GM23248 (cell line): ENCODE measurements at regions not wholly inside any gene's neighbourhood (a gene's known extent, or its start where the extent isn't known, plus 50 kb on each side); places are given as distances from the start of the nearest gene placed in this dataset.

Source experiments
- DNase-seq: peaks from one replicate; pipeline ENCODE4 v3.0.0-alpha.2; 2015
- H2AFZ ChIP-seq: fragments of 200-600 bp; sonication (generic); 2 replicates; pipeline ENCODE4 v1.6.1; 2016; ENCODE audit warnings: antibody characterized with exemption
- H3F3A ChIP-seq: fragments of 200-600 bp; sonication (generic); 2 replicates; pipeline ENCODE4 v1.6.1; 2016; ENCODE audit warnings: mild to moderate bottlenecking, antibody characterized with exemption, mixed run types; ENCODE audit not compliant: insufficient read depth
- H3K27ac ChIP-seq: fragments of 200-600 bp; sonication (generic); 2 replicates; pipeline ENCODE4 v1.5.1; 2016; ENCODE audit warnings: mild to moderate bottlenecking
- H3K27me3 ChIP-seq: fragments of 200-600 bp; sonication (generic); replicated peaks from 2 replicates; pipeline ENCODE4 v1.6.1; 2016; ENCODE audit warnings: mild to moderate bottlenecking; ENCODE audit not compliant: insufficient read depth
- H3K36me3 ChIP-seq: fragments of 200-600 bp; sonication (generic); 2 replicates; pipeline ENCODE4 v1.6.1; 2016; ENCODE audit warnings: low read depth, mild to moderate bottlenecking
- H3K4me1 ChIP-seq: fragments of 200-600 bp; sonication (generic); 2 replicates; pipeline ENCODE4 v1.6.1; 2016; ENCODE audit warnings: mild to moderate bottlenecking; ENCODE audit not compliant: insufficient read depth
- H3K4me2 ChIP-seq: fragments of 200-600 bp; sonication (generic); one replicate; pipeline ENCODE4 v1.6.1; 2016; ENCODE audit warnings: mild to moderate bottlenecking; ENCODE audit not compliant: unreplicated experiment
- H3K4me3 ChIP-seq: fragments of 200-600 bp; sonication (generic); 2 replicates; pipeline ENCODE4 v1.5.1; 2016; ENCODE audit warnings: mild to moderate bottlenecking
- H3K79me2 ChIP-seq: fragments of 200-600 bp; sonication (generic); 2 replicates; pipeline ENCODE4 v1.6.1; 2016; ENCODE audit warnings: mild to moderate bottlenecking; ENCODE audit not compliant: insufficient read depth
- H3K9ac ChIP-seq: fragments of 200-600 bp; sonication (generic); 2 replicates; pipeline ENCODE4 v1.6.1; 2016; ENCODE audit warnings: mild to moderate bottlenecking
- H3K9me2 ChIP-seq: fragments of 200-600 bp; sonication (generic); 2 replicates; pipeline ENCODE4 v1.6.1; 2016; ENCODE audit warnings: mixed run types, mild to moderate bottlenecking, moderate library complexity; ENCODE audit not compliant: insufficient read depth
- H3K9me3 ChIP-seq: fragments of 200-600 bp; sonication (generic); one replicate; pipeline ENCODE4 v1.6.1; 2017; ENCODE audit warnings: low read depth
- H4K20me1 ChIP-seq: fragments of 200-600 bp; sonication (generic); 2 replicates; pipeline ENCODE4 v1.6.0; 2016; ENCODE audit not compliant: insufficient read depth
- EZH2 ChIP-seq: fragments of 200-600 bp; sonication (generic); IDR thresholded peaks from 2 replicates; pipeline ENCODE4 v1.6.1; 2018; ENCODE audit warnings: antibody characterized with exemption, mild to moderate bottlenecking; ENCODE audit not compliant: insufficient read depth, poor library complexity, severe bottlenecking
- EZH2phosphoT487 ChIP-seq: fragments of 200-600 bp; sonication (generic); IDR thresholded peaks from 2 replicates; pipeline ENCODE4 v1.6.1; 2018; ENCODE audit warnings: antibody characterized with exemption, moderate library complexity, mild to moderate bottlenecking, low read depth; ENCODE audit not compliant: insufficient read depth
- WGBS, 2 experiments: methylation state at CpG; one replicate each; pipeline ENCODE4 v1.1.6; 2015 to 2017; ENCODE audit warnings: low lambda C conversion rate in 2 of 2, low coverage in 1 of 2; ENCODE audit errors: missing lambda C conversion rate in 2 of 2; 5-methylcytosine and 5-hydroxymethylcytosine counted together
- in situ Hi-C: fragments of 300-500 bp; cut with MboI; formaldehyde crosslinking; loops from 2 replicates; pipeline ENCODE4 v1.15.0; 2020

DNA sequence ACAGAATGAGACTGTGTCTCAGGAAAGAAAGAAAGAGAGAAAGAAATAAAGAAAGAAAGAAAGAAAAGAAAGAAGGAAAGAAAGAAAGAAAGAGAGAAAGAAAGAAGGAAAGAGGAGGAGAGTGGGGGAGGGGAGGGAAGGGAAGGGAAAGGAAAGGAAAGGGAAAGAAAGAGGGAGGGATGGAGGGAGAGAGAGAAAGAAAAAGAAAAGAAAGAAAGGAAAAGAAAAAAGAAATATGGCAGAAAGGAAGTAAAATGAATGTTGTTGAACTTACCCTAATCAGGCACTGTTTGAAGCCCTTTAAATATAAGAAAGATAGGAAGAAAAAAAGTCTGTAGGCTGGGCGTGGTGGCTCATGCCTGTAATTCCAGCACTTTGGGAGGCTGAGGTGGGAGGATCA lies 276.1 kb downstream of the INSC start:
- Histone ChIP-seq H3K4me1 (no peaks in the 10 kb centered on the region), H3K9ac (no peak overlapping the region), H3K27me3 (no peaks in the 10 kb centered on the region), H2AFZ (no peak overlapping the region), H3K79me2 (no peaks in the 10 kb centered on the region), H3K9me2 (no peaks in the 10 kb centered on the region), H4K20me1 (no peaks in the 10 kb centered on the region), H3K27ac (no peak overlapping the region), H3K4me3 (no peak overlapping the region), H3F3A (no peaks in the 10 kb centered on the region), H3K36me3 (no peaks in the 10 kb centered on the region), H3K9me3 (no peaks in the 10 kb centered on the region), H3K4me2 (no peak overlapping the region)
- in situ Hi-C loops: no loop called here
- TF ChIP-seq EZH2phosphoT487 (no peak), EZH2 (no peak)
- no peak for DNase-seq
- 0 to 8% methylated on average over 1 of the region's 1 CpG for WGBS, 2 experiments

DNA sequence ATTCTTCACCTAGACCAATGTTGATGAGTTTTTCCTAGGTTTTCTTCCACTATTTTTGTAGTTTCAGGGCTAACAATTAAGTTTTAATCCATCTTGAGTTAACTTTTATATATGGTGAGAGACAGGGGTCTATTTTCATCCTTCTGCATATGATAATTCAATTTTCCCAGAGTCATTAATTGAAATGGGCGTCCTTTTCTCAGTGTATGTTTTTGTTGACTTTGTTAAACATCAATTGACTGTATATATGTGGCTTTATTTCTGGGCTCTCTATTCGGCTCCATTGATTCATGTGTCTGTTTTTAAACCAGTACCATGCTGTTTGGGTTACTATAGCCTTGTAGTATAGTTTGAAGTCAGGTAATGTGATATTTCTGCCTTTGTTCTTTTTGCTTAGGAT lies 282.1 kb downstream of the INSC start:
- whole genome bisulfite sequencing, 2 experiments: 2 to 17% methylated on average over 2 of the region's 2 CpGs
- in situ Hi-C loops: no loop called here
- no peak overlapping the region for H3K4me3 ChIP-seq

GRCh38 chr11:15406851-15407351 lies 292.2 kb downstream of the INSC start:
- no peak for TF ChIP-seq EZH2phosphoT487
- TF ChIP-seq EZH2: no peak
- Histone ChIP-seq H4K20me1 (no peaks in the 10 kb centered on the region), H3K4me1 (no peaks in the 10 kb centered on the region), H3K79me2 (no peaks in the 10 kb centered on the region), H3K4me3 (no peak overlapping the region), H3K9me2 (no peaks in the 10 kb centered on the region), H3K4me2 (no peak overlapping the region), H3K27me3 (no peaks in the 10 kb centered on the region), H3K27ac (no peak overlapping the region), H3K9ac (no peak overlapping the region), H3K9me3 (no peaks in the 10 kb centered on the region), H3F3A (no peaks in the 10 kb centered on the region), H2AFZ (no peak overlapping the region), H3K36me3 (no peaks in the 10 kb centered on the region)
- 7% methylated on average over 3 of the region's 3 CpGs for WGBS, 2 experiments
- in situ Hi-C loops: no loop called here
- DNase-seq: no peak

More for the DNA sequence above, 282.1 kb downstream of the INSC start:
- no peaks in the 10 kb centered on the region for H3F3A ChIP-seq
- H3K9ac ChIP-seq: no peak overlapping the region
- no peaks in the 10 kb centered on the region for H3K36me3 ChIP-seq
- H3K9me3 ChIP-seq: peaks cover 3% of the 10 kb centered on the region
- H4K20me1 ChIP-seq: no peaks in the 10 kb centered on the region
- no peak for DNase-seq
- no peaks in the 10 kb centered on the region for H3K79me2 ChIP-seq
- H3K4me2 ChIP-seq: no peak overlapping the region
- no peak overlapping the region for H3K27ac ChIP-seq
- TF ChIP-seq EZH2 (no peak), EZH2phosphoT487 (no peak)
- H2AFZ ChIP-seq: no peak overlapping the region
- no peaks in the 10 kb centered on the region for H3K27me3 ChIP-seq
- no peaks in the 10 kb centered on the region for H3K9me2 ChIP-seq
- H3K4me1 ChIP-seq: no peaks in the 10 kb centered on the region

DNA sequence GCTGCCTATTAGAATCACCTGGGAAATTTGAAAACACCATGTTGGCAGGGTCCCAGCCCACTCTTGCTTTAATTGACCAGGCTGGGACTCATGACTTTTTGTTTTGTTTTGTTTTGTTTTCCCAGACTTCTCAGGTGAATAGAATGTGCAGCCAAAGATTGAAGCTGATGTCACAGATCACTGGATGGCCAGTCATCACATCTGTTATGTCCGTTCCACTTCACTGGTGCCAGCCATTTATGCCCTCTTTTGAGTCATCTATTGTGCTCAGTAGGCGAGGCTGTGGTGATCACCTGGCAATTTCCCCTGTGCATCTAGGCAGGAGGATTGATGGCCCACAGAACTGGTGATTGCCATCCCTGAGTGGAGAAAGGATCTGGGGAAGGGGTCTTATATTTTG lies 297.3 kb downstream of the INSC start:
- no peak overlapping the region for H3K4me2 ChIP-seq
- no peak overlapping the region for H3K4me3 ChIP-seq
- no peaks in the 10 kb centered on the region for H3K9me3 ChIP-seq
- H3K27ac ChIP-seq: no peak overlapping the region
- no peaks in the 10 kb centered on the region for H4K20me1 ChIP-seq
- no peak overlapping the region for H2AFZ ChIP-seq
- no peaks in the 10 kb centered on the region for H3K9me2 ChIP-seq
- DNase-seq: no peak
- no peaks in the 10 kb centered on the region for H3K36me3 ChIP-seq
- no peak for TF ChIP-seq EZH2
- TF ChIP-seq EZH2phosphoT487: no peak
- H3K27me3 ChIP-seq: no peaks in the 10 kb centered on the region
- in situ Hi-C loops: no loop called here
- no peaks in the 10 kb centered on the region for H3F3A ChIP-seq
- no peaks in the 10 kb centered on the region for H3K79me2 ChIP-seq
- no peaks in the 10 kb centered on the region for H3K4me1 ChIP-seq
- H3K9ac ChIP-seq: no peak overlapping the region
- WGBS, 2 experiments: 14 to 21% methylated on average over 2 of the region's 2 CpGs

DNA sequence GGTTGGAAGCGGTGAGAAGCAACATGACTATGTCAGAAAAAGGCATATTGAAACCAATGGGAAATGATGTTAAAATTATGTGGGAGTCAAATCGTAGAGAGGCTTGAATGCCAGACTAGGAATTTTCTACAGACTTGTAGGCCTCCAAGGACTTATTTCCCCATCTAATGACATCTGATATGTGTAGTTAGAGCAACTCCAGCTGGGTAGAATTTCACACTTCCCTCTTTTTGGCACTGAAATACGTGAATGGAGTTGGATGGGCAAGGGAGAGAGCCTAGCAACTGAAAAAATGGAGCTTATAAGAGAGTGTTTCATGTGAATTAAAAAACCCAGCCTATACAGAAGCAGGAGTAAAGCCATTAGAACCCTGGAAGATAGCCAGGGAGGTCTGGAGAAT lies 304.2 kb downstream of the INSC start:
- Histone ChIP-seq H3K9me3 (no peaks in the 10 kb centered on the region), H3K4me2 (no peak overlapping the region), H3K79me2 (no peaks in the 10 kb centered on the region), H3F3A (no peaks in the 10 kb centered on the region), H3K27me3 (no peaks in the 10 kb centered on the region), H3K4me3 (no peak overlapping the region), H3K9ac (no peak overlapping the region), H2AFZ (no peak overlapping the region), H3K27ac (no peak overlapping the region), H3K9me2 (no peaks in the 10 kb centered on the region), H3K4me1 (no peaks in the 10 kb centered on the region), H3K36me3 (no peaks in the 10 kb centered on the region), H4K20me1 (no peaks in the 10 kb centered on the region)
- TF ChIP-seq EZH2: no peak
- TF ChIP-seq EZH2phosphoT487: no peak
- WGBS, 2 experiments: 8 to 15% methylated on average over 3 of the region's 3 CpGs
- in situ Hi-C loops: no loop called here
- no peak for DNase-seq
